Activated CD4-positive, alpha-beta T cell treated with anti-CD3 and anti-CD28 coated beads for 1 hour (primary cell): ENCODE measurements at regions not wholly inside any gene's neighbourhood (a gene's known extent, or its start where the extent isn't known, plus 50 kb on each side); places are given as distances from the start of the nearest gene placed in this dataset.
A peak's percentile ranks its signal among the peaks of the same experiment; 100 is the strongest.
"Not testable (repeated sequence)": the region's sequence is repeated elsewhere in the genome, so short reads cannot be mapped to it uniquely, and the experiment has no call there.

Experiments used
- DNase-seq: peaks from one replicate; pipeline ENCODE4 v3.0.0-alpha.2; 2020

GRCh38 chr3:67064105-67064504 lies 66.0 kb downstream of the KBTBD8 start:
- DNase-seq, result no peak

GRCh38 chr3:67067251-67067650 lies 69.1 kb downstream of the KBTBD8 start:
- DNase-seq, result no peak

- DNase-seq, result not testable (repeated sequence)
These were observed 74.5 kb downstream of the KBTBD8 start for GRCh38 chr3:67072640-67073039.

GRCh38 chr3:67073812-67074211 lies 75.7 kb downstream of the KBTBD8 start:
- no peak for DNase-seq

DNA sequence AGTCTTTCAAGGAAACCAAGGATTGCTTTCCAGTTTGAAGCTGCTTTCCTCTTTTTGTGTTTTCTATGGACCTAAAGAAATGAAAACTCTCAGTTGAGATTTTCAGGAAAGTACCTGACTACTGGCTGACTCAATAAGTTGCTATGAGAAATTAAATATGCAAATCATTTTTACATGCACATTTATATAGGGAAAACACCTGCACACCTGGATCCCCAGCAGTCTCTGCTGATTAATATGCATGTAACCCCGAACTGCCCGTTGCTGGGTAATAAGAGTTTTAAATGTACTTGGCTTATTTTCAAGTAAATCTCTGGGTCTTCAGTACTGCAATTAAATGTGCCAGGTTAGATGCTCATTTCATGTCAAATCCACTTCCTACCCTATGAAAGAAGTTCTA lies 77.2 kb downstream of the KBTBD8 start:
- no peak for DNase-seq

DNA sequence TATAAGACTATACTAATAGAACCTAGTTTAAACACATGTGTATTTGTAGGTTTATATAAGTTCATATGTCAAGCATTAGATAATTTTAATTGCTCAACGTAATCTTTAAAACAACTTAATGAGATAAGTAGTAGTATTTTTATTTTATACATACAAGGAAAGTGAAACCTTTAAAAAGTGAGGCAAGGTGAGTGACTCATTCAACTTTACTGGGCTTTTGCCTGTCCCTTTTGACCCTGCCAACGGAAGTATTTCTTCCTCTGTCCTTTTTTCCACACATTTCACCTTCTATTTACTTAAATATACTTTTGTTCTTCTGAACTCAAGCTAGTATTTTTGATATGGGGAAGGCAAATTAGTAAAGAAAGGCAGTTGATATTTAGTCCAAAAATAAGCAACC lies 78.5 kb downstream of the KBTBD8 start:
- DNase-seq, result no peak

- DNase-seq, result no peak
These were observed 79.5 kb downstream of the KBTBD8 start for GRCh38 chr3:67077656-67078055.

DNA sequence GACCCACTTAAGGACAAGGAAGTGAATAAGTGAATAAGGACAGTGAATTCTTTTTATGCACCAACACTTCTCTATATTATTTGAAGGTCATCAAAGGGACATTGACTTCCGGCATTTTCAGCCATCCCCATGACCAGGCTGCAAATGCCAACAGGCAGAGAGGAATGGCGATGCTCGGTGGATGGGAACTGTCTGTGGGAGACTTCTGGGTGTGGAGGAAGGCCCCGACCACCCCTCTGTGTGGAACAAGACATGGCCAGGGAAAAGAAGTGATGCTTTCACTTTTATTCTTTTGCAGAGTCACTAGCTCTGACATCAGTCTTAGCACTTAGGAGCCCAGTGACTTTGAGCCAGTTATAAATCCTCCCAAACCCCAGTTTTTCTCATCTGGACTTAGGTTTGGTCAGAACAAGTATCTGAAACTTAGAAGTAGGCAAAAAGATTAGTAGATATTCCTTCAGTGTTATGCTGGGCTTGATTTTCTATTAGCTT lies 84.5 kb downstream of the KBTBD8 start:
- DNase-seq, result no peak

DNA sequence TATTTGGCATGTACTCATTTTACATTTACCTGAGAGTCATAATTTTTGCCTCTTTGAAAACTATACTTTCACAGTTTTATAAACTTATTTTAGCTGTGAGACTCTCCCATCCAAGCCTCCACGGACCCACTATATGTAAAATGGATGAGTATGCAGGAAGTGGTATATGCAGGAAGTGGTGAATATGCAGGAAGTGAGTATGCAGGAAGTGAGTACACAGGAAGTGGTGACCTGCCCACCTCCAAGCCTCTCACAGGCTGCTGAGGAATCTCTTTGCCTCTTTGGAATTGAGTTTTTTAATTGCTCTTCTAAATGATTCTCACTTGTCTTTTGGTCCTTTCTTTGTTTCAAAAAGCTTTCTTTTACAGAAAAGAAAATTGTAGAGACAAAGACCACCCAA lies 85.2 kb downstream of the KBTBD8 start:
- DNase-seq, result no peak

DNA sequence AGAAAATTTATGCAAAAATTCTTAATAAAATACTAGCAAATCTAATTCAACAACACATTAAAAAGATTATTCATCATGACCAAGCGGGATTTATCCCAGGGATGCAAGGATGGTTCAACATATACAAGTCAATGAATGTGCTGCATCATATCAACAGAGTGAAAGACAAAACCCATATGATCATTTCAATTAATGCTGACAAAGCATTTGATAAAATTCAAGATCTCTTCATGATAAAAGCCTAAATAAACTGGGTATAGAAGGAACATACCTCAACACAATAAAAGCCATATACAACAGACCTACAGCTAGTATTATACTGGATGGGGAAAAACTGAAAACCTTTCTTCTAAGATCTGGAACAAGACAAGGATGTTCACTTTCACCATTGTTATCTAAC lies 89.7 kb downstream of the KBTBD8 start:
- no peak for DNase-seq

DNA sequence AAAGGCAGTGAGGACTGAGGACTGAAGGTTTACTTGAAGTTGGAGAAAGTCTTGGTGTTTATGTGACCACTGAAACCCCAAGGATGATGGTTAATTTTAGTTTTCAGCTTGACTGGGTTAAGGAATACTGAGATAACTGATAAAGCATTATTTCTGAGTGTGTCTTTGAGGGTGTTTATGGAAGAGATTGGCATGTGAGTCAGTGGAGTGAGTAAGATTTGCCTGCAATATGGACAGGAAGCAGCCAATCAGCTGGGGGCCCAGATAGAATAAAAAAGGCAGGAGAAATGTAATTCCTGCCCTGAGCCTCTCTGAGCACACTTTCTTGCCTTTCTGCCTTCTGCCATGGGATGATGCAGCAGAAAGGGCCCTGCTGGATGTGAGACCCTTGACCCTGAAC lies 92.4 kb downstream of the KBTBD8 start:
- DNase-seq, result no peak

DNA sequence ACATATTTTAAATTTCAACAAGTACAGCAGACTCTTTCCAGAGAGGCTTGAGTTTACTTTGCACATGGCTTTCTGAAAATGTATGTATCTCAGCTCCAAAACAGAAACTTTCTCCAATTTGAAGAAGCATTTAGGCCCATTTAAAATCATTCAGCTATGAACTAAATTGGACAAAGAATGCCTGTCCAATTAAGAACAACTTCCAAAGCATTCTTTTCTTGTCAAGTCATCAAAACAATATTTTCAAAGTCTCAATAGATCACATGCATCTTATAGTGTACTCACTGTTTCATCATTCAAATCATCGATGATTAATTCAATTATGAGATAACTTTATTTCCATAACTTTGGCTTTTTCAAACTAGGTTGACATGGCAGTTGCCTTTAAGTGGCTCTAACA lies 95.2 kb downstream of the KBTBD8 start:
- DNase-seq, result no peak

GRCh38 chr3:67094167-67094566 lies 96.1 kb downstream of the KBTBD8 start:
- DNase-seq, result no peak

DNA sequence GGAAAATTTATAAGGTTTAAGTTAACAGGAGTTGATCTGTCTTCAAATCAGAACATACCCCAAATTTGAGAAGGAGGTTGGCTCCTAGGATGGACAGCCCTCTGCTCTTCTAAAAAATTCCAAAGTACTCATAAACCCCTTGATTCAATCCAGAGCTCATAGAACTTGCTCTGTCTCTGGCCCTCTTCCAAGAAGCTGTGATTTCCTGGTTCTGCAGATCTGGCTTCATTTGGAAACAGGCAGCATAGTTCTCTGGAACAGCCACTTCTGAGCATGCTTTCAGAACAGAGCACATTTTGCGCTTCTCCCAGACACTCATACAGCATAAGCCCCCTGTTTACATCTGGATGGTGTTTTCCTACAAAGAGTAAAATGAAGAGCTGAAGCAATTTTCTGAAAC lies 96.7 kb downstream of the KBTBD8 start:
- no peak for DNase-seq

GRCh38 chr3:67104388-67104787 lies 106.3 kb downstream of the KBTBD8 start:
- DNase-seq, result no peak

GRCh38 chr3:67106874-67107273 lies 108.8 kb downstream of the KBTBD8 start:
- no peak for DNase-seq

DNA sequence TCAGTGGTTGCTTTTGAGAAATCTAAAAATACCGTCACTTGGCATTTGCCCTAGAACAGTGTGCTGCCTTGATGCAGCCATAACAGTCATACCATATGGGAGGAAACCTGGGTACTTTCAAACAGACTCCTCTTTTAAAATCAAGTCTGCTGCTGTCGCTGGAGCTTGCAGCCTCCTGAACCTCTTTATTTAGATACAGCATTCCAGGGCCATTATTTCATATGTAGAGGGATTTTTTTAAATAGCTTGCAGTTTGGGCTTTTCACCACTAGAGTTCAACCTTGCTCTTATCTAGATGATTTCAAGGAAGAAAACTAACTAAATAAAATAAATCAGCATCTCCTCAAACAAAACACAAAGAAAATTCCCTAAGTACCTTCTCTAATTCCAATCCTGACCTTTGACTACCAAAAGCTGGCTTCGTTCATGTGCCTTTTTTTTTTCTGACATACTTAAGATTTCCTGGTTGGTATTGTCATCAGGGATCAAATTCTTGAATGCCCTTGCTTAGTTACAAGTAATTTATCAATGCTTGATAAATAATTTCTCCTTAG lies 111.6 kb downstream of the KBTBD8 start:
- no peak for DNase-seq

DNA sequence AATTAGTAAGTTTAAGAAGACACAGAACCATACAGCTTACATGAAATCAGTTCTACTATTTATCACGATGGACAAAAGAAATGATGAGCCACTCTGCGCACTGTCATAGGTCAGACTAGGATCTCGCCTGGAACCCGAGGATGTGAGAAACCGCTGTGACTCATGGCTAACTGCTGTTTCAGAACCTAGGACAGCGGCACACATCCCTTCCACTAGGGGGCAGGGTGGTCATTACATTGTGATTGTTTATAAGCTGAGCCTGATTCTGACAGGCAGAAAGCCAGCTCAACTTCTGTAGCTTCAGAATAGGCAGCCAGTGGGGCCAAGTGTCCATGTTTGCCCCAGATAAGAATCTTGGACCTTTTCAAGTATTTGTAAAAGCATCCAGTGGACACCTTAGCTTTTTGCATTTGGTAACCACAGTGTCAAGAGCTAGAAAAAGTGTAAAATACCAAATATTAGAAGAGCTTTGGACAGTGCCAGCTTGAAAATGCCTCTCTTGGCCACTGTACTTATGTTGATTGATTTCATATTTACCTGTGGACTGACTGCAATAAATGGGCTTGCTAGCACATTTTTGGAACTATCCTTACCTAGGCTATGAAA lies 115.8 kb downstream of the KBTBD8 start:
- DNase-seq, result peak; percentile 57

- no peak for DNase-seq
These were observed 120.0 kb downstream of the KBTBD8 start for GRCh38 chr3:67118122-67118521.

DNA sequence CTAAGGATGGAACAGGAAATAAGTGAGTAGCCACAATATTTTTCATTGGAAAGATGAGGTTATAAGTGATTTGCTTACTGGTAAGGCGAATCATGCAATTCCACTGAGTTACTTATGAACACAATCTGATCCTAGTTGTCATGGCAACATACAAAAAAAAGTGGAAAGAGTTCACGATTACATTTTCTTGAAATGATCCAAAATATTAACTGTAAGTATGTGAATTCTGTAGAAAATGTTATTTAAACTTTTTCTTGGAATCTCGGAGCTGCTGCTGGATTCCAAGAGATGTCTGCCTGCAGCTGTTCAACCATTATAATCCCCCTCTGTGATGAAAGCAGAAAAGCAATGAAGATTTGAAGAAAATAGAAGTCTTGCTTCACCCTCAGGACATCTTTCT lies 120.5 kb downstream of the KBTBD8 start:
- no peak for DNase-seq

DNA sequence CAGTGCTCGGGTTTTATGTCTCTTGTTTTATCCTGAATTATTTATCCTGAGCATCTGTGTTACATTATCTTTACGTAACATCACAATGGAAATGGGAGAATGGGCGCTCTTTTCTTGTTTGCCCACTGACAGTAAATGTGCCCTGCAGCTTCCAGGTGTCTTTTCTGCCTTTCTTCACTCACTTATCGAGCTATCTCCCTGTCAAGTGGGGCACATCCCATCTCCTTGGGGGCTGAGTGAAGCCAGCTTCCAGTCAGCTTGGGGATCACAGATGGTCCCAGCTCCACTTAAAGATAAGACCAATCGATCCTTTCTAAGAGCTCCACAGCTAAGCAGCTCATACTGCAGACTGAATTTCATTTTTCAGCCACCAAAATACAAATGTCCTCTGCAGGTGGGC lies 125.8 kb downstream of the KBTBD8 start:
- DNase-seq, result no peak

- no peak for DNase-seq
These were observed 129.1 kb downstream of the KBTBD8 start for GRCh38 chr3:67127254-67127653.

- DNase-seq, result no peak
These were observed 144.3 kb downstream of the KBTBD8 start for GRCh38 chr3:67142432-67142831.

DNA sequence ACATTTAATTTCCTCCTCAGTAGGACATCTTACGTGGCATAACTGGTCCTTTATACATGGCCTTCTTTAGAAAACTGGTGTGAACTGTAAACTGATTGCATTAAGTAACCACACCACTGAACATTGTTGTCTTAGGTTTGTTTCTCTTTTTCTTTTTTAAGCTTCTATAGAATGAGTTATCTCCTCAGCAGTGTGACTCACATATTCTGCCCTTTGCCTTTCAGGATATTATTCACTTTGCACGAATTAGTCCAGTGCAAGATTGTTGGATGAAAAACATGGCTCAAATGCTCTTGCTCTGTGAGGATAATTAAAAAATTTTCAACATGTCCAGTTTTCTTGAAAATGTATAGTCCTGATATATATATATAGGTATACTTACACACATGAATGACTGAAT lies 147.6 kb downstream of the KBTBD8 start:
- DNase-seq, result no peak

- no peak for DNase-seq
These were observed 156.3 kb downstream of the KBTBD8 start for GRCh38 chr3:67154429-67154828.
